ENCODE measurements at regions not wholly inside any gene's neighbourhood (a gene's known extent, or its start where the extent isn't known, plus 50 kb on each side); places are given as distances from the start of the nearest gene placed in this dataset.

DNA sequence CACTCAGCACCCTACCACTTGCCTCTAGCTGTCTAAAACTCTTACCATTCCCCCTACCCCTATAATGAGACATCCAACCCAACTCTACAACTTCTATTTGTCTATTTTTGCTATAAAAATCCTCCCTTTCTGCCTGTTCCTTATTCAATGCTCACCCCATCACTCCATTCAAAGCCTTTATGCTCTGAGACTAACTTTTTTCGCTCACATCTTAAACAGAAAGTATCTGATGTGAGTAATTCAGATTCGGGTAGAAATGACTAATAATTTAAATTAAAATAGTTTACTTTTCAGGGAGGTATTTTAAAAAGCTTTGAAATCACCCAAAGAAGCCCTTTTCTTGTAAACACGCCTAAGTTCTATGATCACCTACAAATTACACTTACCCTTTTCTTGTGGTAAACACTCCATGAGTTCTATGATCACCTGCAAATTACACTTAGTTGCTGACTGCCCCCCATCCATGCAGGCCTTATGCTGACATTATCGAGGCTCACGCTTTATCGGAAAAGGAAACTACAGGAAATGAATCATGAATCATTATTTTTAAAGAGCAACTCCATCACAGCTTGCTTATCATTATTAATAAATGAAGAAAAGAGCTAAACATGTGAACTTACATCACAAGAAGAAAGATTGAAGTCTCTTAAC is 168.7 kb upstream of the PPP1R2C start:
- ATAC-seq = peak; percentile 59 to 62

DNA sequence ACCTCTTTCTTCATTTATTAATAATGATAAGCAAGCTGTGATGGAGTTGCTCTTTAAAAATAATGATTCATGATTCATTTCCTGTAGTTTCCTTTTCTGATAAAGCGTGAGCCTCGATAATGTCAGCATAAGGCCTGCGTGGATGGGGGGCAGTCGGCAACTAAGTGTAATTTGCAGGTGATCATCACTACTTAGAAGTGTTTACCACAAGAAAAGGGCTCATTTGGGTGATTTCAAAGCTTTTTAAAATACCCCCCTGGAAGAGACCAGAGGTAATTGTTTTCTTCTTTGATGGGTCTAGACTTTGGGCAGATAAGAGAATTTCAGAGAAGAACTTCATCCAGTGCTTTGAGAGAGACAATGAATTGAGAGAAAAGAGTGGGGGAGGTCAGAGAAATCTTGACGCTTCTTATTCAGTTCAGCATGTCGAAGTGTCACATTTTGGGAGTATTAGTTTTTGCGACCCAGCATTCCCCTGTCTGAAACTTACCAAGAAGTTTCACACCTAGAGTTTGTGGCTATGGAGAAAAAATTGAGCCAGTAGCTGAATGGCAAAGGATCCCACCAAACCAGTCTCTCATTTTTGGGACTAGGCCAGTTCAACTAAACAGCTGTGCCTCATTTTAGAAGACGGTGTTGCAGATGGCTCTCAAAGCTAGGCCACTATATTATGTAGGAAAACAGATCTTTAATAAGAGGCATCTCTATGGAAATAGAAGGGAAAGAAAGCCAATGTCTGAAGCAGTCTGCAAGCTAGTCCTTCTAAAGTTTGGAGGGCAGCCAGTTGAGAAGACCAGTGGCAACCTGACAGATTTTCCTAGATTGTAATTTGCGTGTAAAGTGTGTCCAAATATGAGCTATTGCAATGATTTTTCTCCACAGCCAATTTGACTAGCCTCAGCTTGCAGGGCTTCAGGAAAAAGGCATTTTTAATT is 171.0 kb upstream of the PPP1R2C start:
- ATAC-seq = peak; percentile 67 to 70

DNA sequence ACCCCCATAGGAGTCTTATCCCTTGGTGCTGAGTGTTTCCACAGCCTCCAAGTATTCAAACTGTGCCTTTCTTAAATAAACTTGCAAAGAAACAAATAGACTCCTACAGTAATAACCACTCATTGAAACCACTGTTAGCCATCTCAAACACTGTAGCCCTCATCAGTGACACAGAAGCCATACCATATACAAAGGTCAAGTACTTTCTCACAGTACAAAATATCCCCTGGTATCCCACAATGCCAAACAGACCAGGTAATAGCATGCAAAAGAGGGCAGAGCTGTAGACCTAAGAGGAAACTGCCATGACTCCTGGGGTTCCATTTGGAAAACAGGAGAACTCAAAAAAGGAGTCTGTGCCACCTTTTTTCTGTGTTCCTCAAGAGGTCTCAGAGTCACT is 173.8 kb upstream of the PPP1R2C start:
- ATAC-seq = peak in 1 of 2 donors; percentile 10

DNA sequence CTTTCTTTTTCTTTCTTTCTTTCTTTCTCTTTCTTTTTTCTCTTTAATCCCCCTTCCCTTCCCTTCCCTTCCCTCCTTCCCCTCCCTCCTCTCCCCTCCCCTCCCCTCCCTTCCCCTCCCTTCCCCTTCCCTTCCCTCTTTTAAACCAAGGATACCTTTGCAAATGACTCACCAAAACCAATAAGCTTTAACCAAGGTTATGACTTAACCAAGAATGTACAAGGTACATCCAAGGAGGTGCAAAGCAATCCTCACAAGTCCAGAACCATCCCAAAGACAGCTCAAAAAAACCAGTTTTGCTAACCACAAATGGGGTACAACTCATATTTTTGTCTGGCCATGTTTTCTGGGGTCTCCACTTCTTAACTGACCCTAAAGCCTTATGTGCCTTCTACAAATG is 174.7 kb upstream of the PPP1R2C start:
- ATAC-seq = no peak

DNA sequence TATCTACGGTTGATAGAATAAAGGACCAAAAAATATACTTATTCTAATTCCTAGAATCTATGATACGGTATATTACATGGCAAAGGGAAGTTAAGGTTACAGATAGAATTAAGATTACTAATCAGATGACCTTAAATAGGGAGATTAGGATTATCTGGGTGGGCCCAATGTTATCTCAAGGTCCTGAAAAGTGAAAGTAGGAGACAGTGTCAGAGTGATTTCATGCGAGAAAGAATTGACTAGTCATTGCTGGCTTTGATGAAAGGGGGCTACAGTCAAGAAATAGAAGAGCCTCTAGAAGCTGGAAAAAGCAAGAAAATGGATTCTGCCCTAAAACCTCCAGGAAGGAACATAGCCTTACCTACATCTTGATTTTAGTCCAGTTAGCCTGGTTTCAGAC is 176.9 kb upstream of the PPP1R2C start:
- peak in 1 of 2 donors; percentile 33 for ATAC-seq

DNA sequence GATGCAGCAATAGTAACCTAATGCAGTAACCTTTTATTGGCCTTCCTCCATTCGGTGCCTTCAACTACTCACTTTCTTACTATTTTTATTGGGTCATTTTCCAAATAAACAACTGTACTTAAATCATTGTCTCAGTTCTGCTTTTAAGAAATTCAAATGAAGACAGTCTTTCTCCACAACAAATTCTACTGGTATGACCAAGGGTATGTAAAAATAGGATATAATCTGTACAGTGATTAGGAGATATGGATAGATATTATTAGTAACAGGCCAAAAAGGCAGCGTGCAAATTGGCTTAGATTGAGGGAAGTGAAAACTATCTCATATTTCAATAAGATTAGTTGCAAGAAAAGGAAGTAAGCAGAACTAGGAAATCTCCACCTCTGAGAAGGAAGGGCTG is 177.4 kb upstream of the PPP1R2C start:
- ATAC-seq = no peak

DNA sequence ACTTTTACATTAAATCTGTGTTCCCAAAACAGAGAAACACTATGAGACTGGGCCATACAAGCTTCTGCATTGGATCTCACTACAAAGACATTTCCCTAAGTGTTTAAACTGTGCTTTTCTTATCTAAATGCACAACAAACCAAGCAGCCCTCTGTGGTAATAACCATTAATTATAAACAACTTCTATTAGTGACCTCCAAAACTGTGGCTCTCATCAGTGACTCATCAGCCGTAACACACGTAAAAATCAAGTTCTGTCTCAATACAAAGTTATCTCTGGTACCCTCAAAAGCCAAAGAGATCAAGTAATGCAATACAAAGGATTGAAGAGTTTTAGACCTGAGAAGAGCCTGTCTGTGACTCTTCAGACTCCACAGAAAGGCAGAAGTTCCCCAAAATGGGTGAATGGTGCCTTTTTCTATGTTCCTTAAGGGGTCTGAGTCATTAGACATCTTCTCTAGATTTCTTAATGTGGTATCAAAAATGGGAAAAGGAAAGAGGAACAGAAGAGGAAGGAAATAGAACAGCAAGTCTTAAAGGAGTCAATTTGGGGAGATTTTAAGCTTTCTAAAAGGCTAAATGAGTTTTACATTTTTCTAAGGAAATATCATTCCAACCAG is 189.8 kb upstream of the PPP1R2C start:
- no peak for ATAC-seq

DNA sequence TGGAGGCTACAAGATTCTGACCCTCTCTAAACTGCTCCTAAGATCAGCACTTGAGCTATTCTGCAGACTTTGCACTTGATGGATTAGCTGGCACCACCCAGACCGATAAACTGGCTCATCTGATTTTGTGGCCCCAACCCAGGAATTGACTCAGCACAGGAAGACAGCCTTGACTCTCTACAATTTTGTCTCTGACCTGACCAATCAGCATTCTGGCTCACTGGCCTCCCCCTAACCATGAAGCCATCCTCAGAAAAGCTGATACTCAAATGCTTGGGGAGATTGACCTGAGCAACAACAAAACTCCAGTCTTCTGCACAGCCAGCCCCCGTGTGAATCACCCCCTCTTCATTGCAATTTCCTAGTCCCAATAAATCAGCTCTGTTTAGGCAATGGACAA is 195.4 kb upstream of the PPP1R2C start:
- ATAC-seq = no peak

DNA sequence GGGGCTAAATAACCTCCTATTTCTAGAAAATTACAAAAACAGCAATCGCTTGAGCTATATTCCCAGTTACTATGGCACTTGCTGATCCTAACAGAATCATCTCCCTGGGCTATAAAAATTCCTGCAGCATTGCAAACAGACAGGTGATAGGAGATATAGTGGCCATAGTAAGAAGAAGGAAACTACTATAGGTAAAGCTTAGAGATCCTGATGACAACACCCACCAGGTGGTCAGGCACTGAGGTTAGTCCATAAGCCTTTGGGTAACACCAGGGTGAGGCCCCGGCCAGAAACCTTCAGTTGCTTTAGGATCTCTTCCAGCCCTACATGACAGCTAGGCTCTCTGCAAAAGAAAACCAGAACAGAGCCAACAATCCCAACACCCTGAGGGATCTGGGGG is 197.9 kb upstream of the PPP1R2C start:
- no peak for ATAC-seq

DNA sequence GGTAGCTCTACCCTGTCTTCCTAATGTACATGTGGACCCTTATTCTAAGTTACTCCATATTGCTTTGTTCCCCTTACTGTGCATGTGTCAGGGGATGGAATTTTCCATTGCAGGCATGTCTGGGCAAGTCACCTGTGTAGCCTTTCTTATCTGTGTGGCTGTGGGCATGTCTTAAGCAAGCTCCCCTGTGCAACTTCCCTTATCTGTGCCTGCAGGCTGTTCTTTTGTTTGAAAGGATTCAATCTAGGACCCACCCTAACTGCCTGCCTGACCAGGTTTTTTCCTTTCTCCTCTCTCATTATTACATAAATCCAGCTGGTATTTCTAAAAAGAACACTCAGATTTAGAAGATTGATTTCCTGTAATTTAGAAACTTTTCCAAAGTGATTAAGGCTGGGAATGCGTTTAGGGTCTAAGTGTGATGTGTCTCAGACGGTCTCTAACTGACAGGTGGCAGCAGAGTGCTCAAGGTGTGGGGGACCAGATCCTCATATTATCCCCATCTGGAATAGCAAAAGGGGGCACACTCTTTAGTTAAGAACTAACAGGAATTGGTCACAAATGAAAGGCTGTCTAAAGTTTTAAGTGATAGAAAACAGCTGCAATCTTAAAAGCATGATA is 198.9 kb upstream of the PPP1R2C start:
- no peak for ATAC-seq

DNA sequence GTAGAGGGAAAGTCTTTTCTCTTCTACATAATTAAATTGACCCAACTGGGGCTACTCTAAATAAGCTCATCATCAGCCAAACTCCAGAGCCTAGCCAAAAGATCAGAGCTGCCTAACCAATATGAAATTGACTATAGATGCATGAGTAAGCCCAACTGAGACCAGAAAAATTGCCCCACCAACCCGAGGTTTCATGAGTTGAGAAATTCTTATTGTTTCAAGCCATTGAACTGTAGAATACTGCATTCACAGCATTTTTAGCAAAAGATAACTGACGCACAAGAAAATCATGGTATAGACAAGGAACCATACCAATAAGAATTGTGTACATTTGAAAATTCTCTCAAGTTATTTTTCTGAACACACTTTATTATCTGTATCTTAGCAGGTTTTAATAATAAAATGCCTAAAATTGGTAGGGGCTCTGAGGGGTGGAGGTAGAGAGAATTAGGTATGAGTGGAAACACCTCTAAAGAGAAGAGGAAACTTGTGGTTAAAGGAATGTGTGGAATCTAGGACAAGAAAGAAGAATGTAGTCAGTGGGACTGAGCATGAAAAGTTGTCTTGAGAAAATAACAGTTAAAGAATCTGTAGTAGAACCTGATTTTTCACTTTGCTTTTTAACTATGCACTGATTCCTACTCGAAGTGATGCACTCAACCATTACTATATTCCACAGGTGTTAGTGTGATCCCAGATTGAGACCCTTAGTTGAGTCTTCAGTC is 200.9 kb upstream of the PPP1R2C start:
- ATAC-seq = no peak

DNA sequence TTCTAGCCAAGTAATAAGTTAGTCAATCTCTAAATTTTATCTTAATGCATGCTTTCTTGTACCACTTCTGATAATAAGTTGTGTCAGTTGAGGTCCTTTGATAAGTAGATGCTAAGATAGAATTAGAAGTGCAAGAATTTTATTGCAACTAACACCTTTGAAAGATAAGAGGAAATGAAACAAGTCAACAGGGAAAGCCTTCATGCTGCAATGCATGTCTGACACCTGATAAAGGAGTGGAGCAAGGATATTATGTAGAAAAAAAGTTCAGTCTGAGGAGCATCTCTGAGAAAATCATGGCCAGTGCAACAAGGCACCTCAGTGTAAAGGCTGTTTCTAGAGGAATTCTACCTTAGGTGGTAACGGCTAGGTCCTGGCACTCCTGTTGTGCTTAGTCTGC is 210.7 kb upstream of the PPP1R2C start:
- no peak for ATAC-seq

DNA sequence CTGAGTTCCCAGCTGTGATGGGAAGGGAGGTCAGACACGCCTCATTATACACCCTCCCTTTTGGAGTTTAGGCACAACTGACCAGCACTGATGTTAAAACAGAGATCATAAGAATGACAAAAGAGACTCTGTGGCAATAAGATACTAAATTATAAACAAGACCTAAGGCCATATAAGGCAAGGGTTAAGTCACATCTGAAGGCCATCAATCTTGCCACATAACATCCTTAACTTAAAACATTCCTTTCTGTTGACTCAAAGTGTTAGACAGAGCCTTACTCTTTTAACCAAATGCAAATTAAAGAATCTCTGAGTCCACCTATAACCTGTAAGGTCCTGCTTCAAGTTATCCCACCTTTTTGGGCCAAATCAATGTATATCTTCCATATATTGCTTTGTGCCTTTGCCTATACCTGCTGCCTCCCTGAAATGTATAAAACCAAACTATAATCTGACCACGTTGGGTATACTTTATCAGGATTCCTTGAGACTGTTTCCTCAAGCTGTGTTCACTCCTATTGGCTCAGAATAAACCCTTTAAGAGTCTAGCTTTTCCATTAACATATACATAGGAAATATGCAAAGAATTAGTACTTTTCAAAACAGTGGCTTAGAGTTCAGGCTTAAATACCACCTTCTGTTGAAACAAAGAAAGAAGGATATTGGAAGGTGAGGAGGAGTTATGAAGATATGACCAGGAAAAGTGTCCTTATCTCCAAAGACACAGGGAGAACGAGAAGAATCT is 214.4 kb upstream of the PPP1R2C start:
- no peak for ATAC-seq

DNA sequence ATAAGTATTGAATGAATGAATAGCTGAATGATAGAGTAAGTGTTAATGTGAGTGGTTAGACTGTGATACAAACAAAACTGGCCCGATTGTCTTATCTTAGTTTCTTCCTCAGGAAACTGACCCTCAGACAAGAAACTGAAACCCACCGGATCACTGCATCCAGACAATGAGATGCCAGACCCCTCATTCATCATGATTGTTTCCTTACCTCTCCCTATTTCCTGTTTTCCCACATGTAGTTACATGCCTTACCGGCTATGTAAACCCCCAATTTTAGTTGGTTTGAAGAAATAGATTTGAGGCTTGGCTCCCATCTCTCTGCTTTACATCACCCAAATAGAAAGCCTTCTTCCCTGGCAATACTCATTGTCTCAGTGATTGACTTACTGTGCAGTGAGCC is 218.9 kb upstream of the PPP1R2C start:
- no peak for ATAC-seq

DNA sequence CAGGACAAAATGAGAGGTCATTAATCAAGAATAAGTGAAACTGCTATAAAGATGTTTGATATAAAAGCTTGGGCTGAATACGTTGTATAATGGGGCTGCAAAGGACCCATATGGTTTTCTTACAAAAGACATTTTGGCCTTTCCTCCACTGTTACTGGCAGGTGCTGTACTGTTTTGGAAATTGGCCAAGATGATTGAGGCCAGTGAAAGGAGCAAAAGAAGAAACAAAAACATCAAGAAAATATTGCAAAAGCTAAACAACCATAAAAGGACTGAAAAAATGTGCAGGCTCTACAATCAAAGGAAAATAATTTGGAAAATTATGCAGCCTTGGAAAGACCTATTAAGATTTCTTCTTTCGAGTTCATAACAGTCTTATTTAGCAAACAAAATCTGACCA is 222.2 kb upstream of the PPP1R2C start:
- ATAC-seq = no peak

DNA sequence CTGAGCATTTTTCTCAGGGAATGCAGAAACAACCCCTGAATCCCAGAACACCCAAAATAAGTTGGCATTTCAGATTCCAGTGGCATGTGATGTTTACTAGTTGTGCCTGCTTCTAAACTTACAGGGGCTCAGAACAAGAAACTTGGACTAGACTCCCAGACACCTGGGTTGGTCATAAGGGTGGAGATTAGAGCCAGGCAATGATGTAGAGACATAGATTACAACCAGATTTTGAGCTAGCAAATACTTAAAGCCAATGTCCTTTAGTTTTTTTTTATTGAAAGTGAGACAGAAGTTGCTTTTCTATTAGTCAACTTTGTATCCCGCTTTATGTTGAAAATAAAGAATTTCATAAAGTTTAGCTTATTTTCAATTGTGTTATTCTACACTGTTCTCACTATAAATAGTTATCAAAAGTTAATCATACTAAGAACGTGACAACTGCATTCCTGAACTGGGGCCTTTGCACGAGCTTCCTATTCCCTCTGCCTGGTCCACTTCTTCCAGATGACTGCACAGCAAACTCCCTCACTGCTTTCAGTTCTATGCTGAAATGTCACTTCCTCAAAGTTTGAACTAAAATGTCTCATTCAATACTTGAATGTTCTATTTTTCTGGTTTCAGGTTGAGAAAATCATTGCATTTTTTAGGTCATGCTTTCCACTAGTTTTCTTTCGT is 224.7 kb upstream of the PPP1R2C start:
- ATAC-seq = no peak

DNA sequence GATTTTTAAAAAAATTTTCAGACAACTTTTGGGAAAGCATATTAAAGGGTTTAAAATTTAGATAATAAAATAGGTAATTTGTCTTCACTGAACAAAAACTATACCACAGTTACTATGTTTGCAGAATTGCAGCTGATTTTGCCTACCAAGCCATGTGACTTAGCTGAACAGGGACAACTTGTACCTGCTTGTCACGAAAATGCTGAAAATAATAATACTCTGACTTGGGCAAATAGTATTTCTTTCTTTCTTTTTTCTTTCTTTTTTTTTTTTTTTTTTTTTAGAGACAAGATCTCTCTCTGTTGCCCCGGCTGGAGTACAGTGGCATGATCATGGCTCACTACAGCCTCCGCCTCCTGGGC is 225.2 kb upstream of the PPP1R2C start:
- ATAC-seq = no peak

DNA sequence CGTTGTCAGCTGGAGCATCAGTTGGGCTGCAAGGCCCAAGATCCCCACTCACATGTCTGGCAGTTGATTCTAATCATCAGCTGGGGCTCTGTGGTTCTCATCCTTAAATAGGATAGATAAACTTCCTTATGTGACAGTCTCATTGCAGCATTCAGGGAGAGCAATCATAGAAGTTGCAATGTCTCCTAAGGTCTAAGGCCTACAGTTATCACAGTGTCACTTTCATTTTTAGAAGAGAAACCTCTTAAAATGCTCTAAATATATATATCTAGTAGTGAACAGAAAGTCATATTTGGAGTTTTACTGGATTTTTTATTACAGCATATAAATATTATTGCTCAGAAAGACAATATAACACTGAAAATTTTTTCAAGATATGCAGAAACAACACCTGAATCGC is 226.0 kb upstream of the PPP1R2C start:
- no peak for ATAC-seq

DNA sequence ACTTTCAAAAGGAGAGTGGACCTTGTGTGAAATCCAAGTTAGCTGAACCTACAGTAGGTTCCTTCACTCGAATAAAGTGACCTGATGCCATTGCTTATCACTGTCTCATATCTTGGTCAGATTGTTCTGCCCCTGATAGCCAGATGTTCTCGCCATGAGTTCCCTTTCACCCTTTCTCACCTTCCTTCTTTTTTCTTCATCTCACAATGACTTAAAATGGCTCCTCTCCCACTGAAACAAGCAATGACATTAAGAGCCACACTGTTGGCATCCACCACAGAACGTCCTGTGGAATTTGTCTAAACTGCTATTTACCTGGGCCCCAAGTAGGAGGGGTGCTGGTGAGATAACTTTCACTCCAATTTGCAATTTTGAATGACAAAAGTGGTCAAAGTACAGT is 227.6 kb upstream of the PPP1R2C start:
- no peak for ATAC-seq

DNA sequence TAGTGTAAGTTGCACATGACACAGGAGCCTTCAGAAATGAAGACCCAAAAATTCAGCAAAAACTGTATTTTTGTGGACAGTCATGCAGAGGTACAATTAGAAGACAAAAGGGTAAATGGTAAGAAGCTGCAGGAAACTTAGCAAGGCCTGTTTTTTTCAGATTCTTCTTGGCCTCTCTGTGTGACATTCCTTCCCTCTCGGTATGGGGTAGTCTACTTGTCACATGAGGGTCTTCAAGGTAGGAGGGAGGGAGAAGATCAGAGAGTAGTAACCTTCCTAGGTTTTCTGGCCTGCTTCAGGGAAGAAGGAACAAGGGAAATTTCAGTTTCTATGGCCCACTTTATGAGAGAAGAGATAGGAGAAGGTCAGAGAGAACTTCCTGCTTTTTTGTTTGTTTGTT is 230.4 kb upstream of the PPP1R2C start:
- no peak for ATAC-seq

DNA sequence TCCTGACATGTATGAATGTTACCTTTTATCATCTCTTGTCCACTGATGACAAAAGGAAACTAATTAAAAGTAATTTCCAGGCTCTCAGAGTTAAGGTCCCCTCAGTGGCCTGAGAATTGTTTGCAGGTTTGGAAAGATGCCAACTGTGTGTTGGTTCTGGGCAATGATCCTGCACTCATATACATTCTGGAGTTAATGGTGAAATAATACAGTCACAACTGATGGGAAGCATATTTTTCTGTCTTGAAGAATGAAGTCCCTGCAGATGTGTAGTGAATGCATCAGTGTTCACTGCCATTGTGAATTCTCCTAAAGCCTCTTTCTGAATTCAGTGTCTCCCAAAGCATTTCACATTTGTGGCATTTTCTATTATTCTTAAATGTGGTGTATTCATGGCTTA is 238.1 kb upstream of the PPP1R2C start:
- no peak for ATAC-seq
